ENCODE measurements at regions not wholly inside any gene's neighbourhood (a gene's known extent, or its start where the extent isn't known, plus 50 kb on each side); places are given as distances from the start of the nearest gene placed in this dataset.

- Histone ChIP-seq H3K4me1 (no peaks in the 10 kb centered on the region), H3K4me3 (no peak overlapping the region), H3K27me3 (no peaks in the 10 kb centered on the region), H3K9me3 (no peaks in the 10 kb centered on the region), H3K36me3 (no peaks in the 10 kb centered on the region), H3K27ac (no peak overlapping the region)
- DNase-seq (ENCODE audit: low spot score in 2 of 2) = no peak
- WGBS = 46% methylated on average over 2 of the region's 2 CpGs
- TF ChIP-seq POLR2A (IDR thresholded peaks at IDR 0.05) (no peak), CTCF (IDR thresholded peaks at IDR 0.05) (no peak), EP300 (IDR thresholded peaks at IDR 0.05) (no peak), POLR2AphosphoS5 (IDR thresholded peaks at IDR 0.05) (no peak)
Observed at GRCh38 chr2:144801766-144802165, 281.8 kb upstream of the ZEB2 start.

- Histone ChIP-seq H3K4me3 (no peak overlapping the region), H3K27ac (no peak overlapping the region), H3K36me3 (no peaks in the 10 kb centered on the region), H3K4me1 (no peaks in the 10 kb centered on the region), H3K9me3 (no peaks in the 10 kb centered on the region), H3K27me3 (no peaks in the 10 kb centered on the region)
- no peak for DNase-seq (ENCODE audit: low spot score in 2 of 2)
- WGBS = 91% methylated on average over 1 of the region's 1 CpG
- TF ChIP-seq CTCF (IDR thresholded peaks at IDR 0.05) = no peak
- no peak for TF ChIP-seq POLR2AphosphoS5 (IDR thresholded peaks at IDR 0.05)
- no peak for TF ChIP-seq EP300 (IDR thresholded peaks at IDR 0.05)
- no peak for TF ChIP-seq POLR2A (IDR thresholded peaks at IDR 0.05)
Observed at GRCh38 chr2:144801325-144801724, 281.4 kb upstream of the ZEB2 start.

DNA sequence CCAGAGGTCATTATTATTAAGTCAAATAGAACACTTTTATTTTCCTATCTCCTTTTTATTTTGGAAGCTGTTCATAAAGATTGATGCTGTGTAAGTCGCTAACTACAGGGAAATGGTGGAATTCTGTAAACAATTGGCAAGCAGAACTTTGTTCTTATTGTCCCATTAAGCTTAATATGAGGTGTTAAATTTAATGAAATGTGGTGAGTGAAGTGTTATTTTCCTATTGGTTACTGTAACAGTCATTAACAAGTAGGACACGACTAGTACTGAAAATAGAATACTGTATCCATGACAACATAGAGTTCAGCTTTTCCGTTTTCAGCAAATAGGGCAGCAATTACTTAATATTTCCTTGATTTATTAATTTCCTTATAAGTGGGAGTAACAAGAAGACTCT is 279.1 kb upstream of the ZEB2 start:
- no peak for DNase-seq (ENCODE audit: low spot score in 2 of 2)
- H3K4me3 ChIP-seq = no peak overlapping the region
- no peaks in the 10 kb centered on the region for H3K9me3 ChIP-seq
- 65% methylated on average over 3 of the region's 3 CpGs for whole genome bisulfite sequencing
- H3K36me3 ChIP-seq = no peaks in the 10 kb centered on the region
- no peaks in the 10 kb centered on the region for H3K4me1 ChIP-seq
- H3K27ac ChIP-seq = no peak overlapping the region
- TF ChIP-seq CTCF (IDR thresholded peaks at IDR 0.05) = no peak
- TF ChIP-seq EP300 (IDR thresholded peaks at IDR 0.05) = no peak
- no peaks in the 10 kb centered on the region for H3K27me3 ChIP-seq

DNA sequence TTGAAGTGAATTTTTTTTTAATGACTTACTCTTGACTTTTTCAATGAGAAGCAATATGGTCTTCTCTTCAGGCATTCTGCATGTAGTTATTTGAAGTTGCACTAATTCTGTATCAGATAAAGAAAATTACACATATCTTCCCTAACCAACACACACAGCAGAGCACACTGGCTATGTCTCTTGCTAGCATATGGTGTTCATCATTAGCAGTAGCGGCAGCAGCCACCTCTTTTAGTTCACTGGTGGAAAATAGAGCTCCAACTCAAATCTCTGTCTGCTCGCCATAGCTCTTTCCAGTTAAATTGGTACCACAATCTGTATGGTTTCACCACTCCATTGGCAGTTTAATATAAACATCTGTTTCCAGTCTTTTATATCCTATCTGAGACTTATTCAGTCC is 278.1 kb upstream of the ZEB2 start:
- Histone ChIP-seq H3K27ac (no peak overlapping the region), H3K4me1 (no peaks in the 10 kb centered on the region), H3K9me3 (no peaks in the 10 kb centered on the region), H3K27me3 (no peaks in the 10 kb centered on the region), H3K4me3 (no peak overlapping the region), H3K36me3 (no peaks in the 10 kb centered on the region)
- WGBS = 88% methylated on average over 2 of the region's 2 CpGs
- DNase-seq (ENCODE audit: low spot score in 2 of 2) = no peak
- TF ChIP-seq EP300 (IDR thresholded peaks at IDR 0.05) (no peak), CTCF (IDR thresholded peaks at IDR 0.05) (no peak), POLR2A (IDR thresholded peaks at IDR 0.05) (no peak), POLR2AphosphoS5 (IDR thresholded peaks at IDR 0.05) (no peak)

GRCh38 chr2:144796936-144797335 is 277.0 kb upstream of the ZEB2 start:
- TF ChIP-seq POLR2AphosphoS5 (IDR thresholded peaks at IDR 0.05) (no peak), POLR2A (IDR thresholded peaks at IDR 0.05) (no peak)
- no peak for DNase-seq (ENCODE audit: low spot score in 2 of 2)
- Histone ChIP-seq H3K36me3 (no peaks in the 10 kb centered on the region), H3K27me3 (no peaks in the 10 kb centered on the region), H3K27ac (no peak overlapping the region), H3K4me1 (no peaks in the 10 kb centered on the region), H3K9me3 (no peaks in the 10 kb centered on the region), H3K4me3 (no peak overlapping the region)
- WGBS = 88% methylated on average over 3 of the region's 3 CpGs

GRCh38 chr2:144796164-144796563 is 276.2 kb upstream of the ZEB2 start:
- no peaks in the 10 kb centered on the region for H3K9me3 ChIP-seq
- H3K4me1 ChIP-seq = no peaks in the 10 kb centered on the region
- H3K36me3 ChIP-seq = no peaks in the 10 kb centered on the region
- no peak overlapping the region for H3K27ac ChIP-seq
- TF ChIP-seq EP300 (IDR thresholded peaks at IDR 0.05) (no peak), CTCF (IDR thresholded peaks at IDR 0.05) (no peak), POLR2A (IDR thresholded peaks at IDR 0.05) (no peak), POLR2AphosphoS5 (IDR thresholded peaks at IDR 0.05) (no peak)
- 71% methylated on average over 2 of the region's 2 CpGs for WGBS
- H3K27me3 ChIP-seq = no peaks in the 10 kb centered on the region
- no peak for DNase-seq (ENCODE audit: low spot score in 2 of 2)
- no peak overlapping the region for H3K4me3 ChIP-seq

All from suprapubic skin (tissue), 4 donors.